SJCRH30 (cell line): ENCODE measurements at regions not wholly inside any gene's neighbourhood (a gene's known extent, or its start where the extent isn't known, plus 50 kb on each side); places are given as distances from the start of the nearest gene placed in this dataset.

Experiments used
- DNase-seq, 2 experiments: peaks; one replicate each; pipeline ENCODE4 v3.0.0-alpha.2; 2015 to 2020
- H3K27ac ChIP-seq: fragments of 250-450 bp; sonication (Bioruptor Pico); 2 replicates; pipeline ENCODE4 v1.5.1; 2020; ENCODE audit warnings: mild to moderate bottlenecking, moderate library complexity
- H3K27me3 ChIP-seq: fragments of 250-450 bp; sonication (Bioruptor Pico); 2 replicates; pipeline ENCODE4 v1.5.1; 2020; ENCODE audit warnings: mild to moderate bottlenecking, moderate library complexity
- H3K36me3 ChIP-seq: fragments of 250-450 bp; sonication (Bioruptor Pico); 2 replicates; pipeline ENCODE4 v1.5.1; 2020; ENCODE audit warnings: mild to moderate bottlenecking, moderate library complexity
- H3K4me1 ChIP-seq: fragments of 250-450 bp; sonication (Bioruptor Pico); 2 replicates; pipeline ENCODE4 v1.5.1; 2020; ENCODE audit warnings: mild to moderate bottlenecking, moderate library complexity
- H3K4me3 ChIP-seq: fragments of 250-450 bp; sonication (Bioruptor Pico); 2 replicates; pipeline ENCODE4 v1.5.1; 2020; ENCODE audit warnings: mild to moderate bottlenecking, moderate library complexity
- H3K9me3 ChIP-seq: fragments of 250-450 bp; sonication (Bioruptor Pico); replicated peaks from 2 replicates; pipeline ENCODE4 v1.5.1; 2020; ENCODE audit warnings: mild to moderate bottlenecking, moderate library complexity

DNA sequence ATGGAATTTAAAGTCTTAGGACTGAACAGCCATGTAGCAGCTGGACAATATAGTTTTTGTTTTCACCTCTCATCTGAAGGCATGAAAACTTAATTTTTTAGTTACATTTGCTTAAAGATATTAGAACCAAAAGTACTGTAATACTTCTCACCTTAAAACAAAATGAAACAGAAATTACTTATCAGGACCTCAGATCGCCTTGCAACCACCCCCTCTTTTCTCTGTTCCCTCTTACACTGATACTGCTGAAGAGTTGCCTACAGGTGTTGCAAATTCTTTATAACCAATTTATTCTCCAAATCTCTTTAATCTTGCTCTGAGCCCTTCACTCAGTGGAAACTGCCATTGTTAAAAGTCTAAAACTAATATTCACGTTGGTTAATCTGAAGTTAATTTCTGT, 145.0 kb downstream of the SPCS3 start:
- Histone ChIP-seq H3K4me1 (no peaks in the 10 kb centered on the region), H3K36me3 (no peaks in the 10 kb centered on the region), H3K27ac (no peak overlapping the region), H3K27me3 (no peaks in the 10 kb centered on the region), H3K4me3 (no peak overlapping the region), H3K9me3 (no peaks in the 10 kb centered on the region)
- no peak for DNase-seq

DNA sequence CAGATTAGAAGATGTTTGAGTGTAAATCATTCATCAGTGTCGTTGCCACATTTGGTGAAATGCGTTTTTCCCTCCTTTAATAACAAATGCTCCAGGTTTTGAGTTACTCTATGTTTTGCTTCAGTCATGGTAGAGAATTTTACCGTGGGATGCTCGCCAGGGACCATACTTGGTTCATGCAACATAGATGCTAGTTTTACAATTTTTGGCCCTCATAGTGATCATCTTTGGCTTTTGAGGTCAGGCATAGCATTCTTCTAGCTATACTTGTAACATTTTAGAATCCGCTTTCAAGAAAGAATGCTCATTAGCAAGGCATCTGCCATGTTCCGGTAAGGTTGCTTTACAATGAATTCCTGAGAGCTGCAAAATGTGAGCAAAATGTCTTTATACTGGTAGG, 147.2 kb downstream of the SPCS3 start:
- Histone ChIP-seq H3K4me1 (no peaks in the 10 kb centered on the region), H3K27ac (no peak overlapping the region), H3K9me3 (no peaks in the 10 kb centered on the region), H3K27me3 (no peaks in the 10 kb centered on the region), H3K4me3 (no peak overlapping the region), H3K36me3 (no peaks in the 10 kb centered on the region)
- no peak for DNase-seq

DNA sequence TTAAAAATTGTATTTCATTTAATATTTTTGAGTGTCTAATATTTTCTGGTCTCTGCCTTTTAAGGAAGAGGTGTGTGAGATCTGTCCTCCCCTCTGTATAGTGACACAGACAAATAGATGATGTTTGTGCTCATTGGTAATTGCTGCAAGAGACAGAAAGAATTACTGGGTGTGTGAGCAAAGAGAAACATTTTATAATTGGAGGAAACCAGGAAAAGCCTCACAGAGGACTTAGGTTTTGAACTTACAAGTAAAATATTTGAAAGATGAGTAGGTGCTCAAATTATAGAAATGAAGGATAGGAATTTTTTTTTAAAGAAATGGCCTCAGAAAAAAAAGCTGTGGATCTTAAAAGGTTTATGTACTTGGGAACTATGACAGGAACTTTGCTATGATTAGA, 149.8 kb downstream of the SPCS3 start:
- Histone ChIP-seq H3K4me3 (no peak overlapping the region), H3K27me3 (no peaks in the 10 kb centered on the region), H3K27ac (no peak overlapping the region), H3K36me3 (no peaks in the 10 kb centered on the region), H3K4me1 (no peaks in the 10 kb centered on the region), H3K9me3 (no peaks in the 10 kb centered on the region)
- no peak for DNase-seq

DNA sequence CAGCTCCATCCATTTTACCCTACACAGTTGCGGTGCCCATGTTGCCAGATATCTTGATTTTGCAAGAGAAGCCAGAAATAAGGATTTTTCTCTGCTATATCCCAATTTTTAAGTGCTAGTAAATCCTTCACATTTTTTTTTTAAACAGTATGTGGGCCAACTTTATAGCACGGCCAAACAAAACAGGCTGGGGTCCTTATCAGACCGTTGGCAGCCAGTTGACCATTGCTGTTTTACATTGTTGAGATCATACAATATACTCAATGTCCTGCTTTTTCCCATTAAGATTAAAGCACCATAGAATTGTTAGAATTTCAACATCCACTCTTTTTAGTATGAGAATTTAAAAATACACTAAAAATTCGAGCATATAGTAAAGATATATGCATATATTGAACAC, 150.9 kb downstream of the SPCS3 start:
- no peaks in the 10 kb centered on the region for H3K36me3 ChIP-seq
- H3K27me3 ChIP-seq, result no peaks in the 10 kb centered on the region
- H3K27ac ChIP-seq, result no peak overlapping the region
- DNase-seq, result no peak
- no peaks in the 10 kb centered on the region for H3K4me1 ChIP-seq
- H3K4me3 ChIP-seq, result no peak overlapping the region
- no peaks in the 10 kb centered on the region for H3K9me3 ChIP-seq

GRCh38 chr4:176475067-176475466, 155.3 kb downstream of the SPCS3 start:
- H3K9me3 ChIP-seq, result no peaks in the 10 kb centered on the region
- no peaks in the 10 kb centered on the region for H3K36me3 ChIP-seq
- H3K4me1 ChIP-seq, result no peaks in the 10 kb centered on the region
- no peak for DNase-seq
- H3K27ac ChIP-seq, result no peak overlapping the region
- H3K27me3 ChIP-seq, result no peaks in the 10 kb centered on the region
- H3K4me3 ChIP-seq, result no peak overlapping the region

GRCh38 chr4:176478076-176478475, 158.3 kb downstream of the SPCS3 start:
- H3K27me3 ChIP-seq, result no peaks in the 10 kb centered on the region
- H3K4me3 ChIP-seq, result no peak overlapping the region
- H3K9me3 ChIP-seq, result no peaks in the 10 kb centered on the region
- DNase-seq, result no peak
- no peaks in the 10 kb centered on the region for H3K36me3 ChIP-seq
- H3K27ac ChIP-seq, result no peak overlapping the region
- H3K4me1 ChIP-seq, result no peaks in the 10 kb centered on the region

DNA sequence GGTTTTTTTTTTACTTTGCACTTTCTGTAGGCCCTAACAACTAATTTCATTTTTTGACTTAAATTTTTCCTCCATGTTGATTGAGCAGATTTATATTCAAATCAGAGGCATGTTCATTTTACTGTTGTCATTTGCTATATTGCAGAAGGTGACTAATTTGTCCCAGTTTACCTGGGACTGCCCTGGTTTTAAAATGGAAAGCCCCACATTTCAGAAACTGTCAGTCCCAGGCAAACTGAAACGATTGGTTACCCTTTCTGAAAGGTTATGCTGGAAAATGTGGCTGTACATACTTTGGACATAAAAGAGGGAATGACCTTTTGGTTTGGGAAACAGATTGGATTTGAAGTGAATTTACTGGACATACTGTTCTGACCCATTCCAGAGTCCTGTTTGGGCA, 160.0 kb downstream of the SPCS3 start:
- Histone ChIP-seq H3K4me3 (no peak overlapping the region), H3K27ac (no peak overlapping the region), H3K9me3 (no peaks in the 10 kb centered on the region), H3K36me3 (no peaks in the 10 kb centered on the region), H3K27me3 (no peaks in the 10 kb centered on the region), H3K4me1 (no peaks in the 10 kb centered on the region)
- DNase-seq, result no peak

DNA sequence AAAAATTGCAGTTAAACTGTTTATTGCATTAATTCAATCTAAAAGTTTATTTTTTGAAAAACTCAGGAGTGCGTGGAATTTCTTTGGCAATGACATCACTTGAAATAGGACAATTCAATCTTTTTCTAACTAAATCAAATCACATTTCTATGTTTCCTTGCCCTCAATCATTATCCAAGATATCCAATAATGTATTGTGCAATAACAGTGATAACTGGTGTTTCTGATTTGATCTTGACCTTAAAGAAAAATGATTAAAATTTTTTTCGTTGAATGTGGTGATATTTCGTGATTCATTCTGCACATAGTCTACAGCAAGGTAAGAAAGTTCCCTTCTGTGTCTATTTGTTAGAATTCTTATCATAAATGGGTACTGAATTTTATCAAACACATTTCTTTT, 163.2 kb downstream of the SPCS3 start:
- H3K36me3 ChIP-seq, result no peaks in the 10 kb centered on the region
- DNase-seq, result no peak
- no peaks in the 10 kb centered on the region for H3K9me3 ChIP-seq
- H3K27me3 ChIP-seq, result no peaks in the 10 kb centered on the region
- no peak overlapping the region for H3K27ac ChIP-seq
- H3K4me1 ChIP-seq, result no peaks in the 10 kb centered on the region
- no peak overlapping the region for H3K4me3 ChIP-seq

GRCh38 chr4:176484301-176484984, 164.7 kb downstream of the SPCS3 start:
- no peak overlapping the region for H3K27ac ChIP-seq
- H3K4me1 ChIP-seq, result no peaks in the 10 kb centered on the region
- H3K27me3 ChIP-seq, result no peaks in the 10 kb centered on the region
- no peaks in the 10 kb centered on the region for H3K36me3 ChIP-seq
- no peak overlapping the region for H3K4me3 ChIP-seq
- no peak for DNase-seq
- no peaks in the 10 kb centered on the region for H3K9me3 ChIP-seq

DNA sequence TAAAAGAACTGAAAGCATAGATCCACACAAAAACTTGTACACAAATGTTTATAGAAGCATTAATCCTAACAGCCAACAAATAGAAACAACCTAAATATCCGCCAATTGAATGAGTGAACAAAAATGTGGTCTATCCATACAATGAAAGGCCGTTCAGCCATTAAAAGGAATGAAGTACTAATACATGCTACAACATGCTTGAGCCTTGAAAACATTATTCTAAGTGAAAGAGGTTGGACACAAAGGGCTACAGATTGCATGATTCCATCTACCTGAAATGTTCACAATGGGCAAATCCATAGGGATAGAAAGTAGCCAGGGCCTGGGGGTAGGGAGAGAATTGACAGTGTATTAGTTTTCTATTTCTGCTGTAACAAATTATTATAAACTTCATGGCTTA, 169.2 kb downstream of the SPCS3 start:
- H3K36me3 ChIP-seq, result no peaks in the 10 kb centered on the region
- no peaks in the 10 kb centered on the region for H3K9me3 ChIP-seq
- H3K4me1 ChIP-seq, result no peaks in the 10 kb centered on the region
- H3K27ac ChIP-seq, result no peak overlapping the region
- no peaks in the 10 kb centered on the region for H3K27me3 ChIP-seq
- H3K4me3 ChIP-seq, result no peak overlapping the region
- no peak for DNase-seq

DNA sequence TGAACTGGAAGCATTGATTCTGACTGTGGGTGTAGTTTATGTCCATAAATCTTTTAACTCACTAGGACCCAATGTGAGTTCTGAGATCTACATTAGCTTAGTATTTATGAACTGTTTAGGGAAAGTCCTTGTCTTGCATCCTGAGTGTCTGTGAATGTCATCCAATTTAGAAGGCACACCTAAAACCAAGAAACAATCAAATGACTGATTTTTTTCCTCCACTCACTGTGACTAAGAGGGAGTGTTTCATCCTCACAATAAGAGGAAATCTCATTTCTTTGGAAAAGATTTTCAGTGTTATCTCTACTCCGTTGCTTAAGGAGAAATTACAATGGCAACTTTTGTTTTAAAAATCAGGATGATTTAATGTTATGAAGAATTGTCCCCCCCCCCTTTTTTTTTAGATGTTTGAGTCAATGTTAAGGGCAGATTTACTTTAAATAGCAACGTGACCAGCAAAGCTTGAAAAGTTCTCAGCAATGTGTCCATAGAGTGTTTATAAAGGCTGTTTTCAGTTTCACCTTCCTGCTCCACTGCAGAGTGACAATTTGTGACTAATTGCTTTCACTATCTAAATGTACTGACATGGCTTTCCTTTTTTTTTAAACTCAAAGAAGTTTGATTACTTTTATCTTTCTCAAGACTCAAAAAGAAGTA, 173.0 kb downstream of the SPCS3 start:
- H3K4me3 ChIP-seq, result no peak overlapping the region

GRCh38 chr4:176498617-176499256, 179.0 kb downstream of the SPCS3 start:
- no peak for DNase-seq
- no peak overlapping the region for H3K4me3 ChIP-seq
- H3K4me1 ChIP-seq, result no peaks in the 10 kb centered on the region
- H3K27ac ChIP-seq, result no peak overlapping the region
- no peaks in the 10 kb centered on the region for H3K9me3 ChIP-seq
- no peaks in the 10 kb centered on the region for H3K36me3 ChIP-seq
- H3K27me3 ChIP-seq, result no peaks in the 10 kb centered on the region

More for the DNA sequence above, 173.0 kb downstream of the SPCS3 start:
- Histone ChIP-seq H3K9me3 (no peaks in the 10 kb centered on the region), H3K4me1 (no peaks in the 10 kb centered on the region), H3K27ac (no peak overlapping the region), H3K36me3 (no peaks in the 10 kb centered on the region), H3K27me3 (no peaks in the 10 kb centered on the region)
- DNase-seq, result no peak

- no peaks in the 10 kb centered on the region for H3K27me3 ChIP-seq
- no peaks in the 10 kb centered on the region for H3K4me1 ChIP-seq
- no peaks in the 10 kb centered on the region for H3K36me3 ChIP-seq
- no peaks in the 10 kb centered on the region for H3K9me3 ChIP-seq
- no peak overlapping the region for H3K4me3 ChIP-seq
- DNase-seq, result no peak
- no peak overlapping the region for H3K27ac ChIP-seq
These were observed 179.8 kb downstream of the SPCS3 start for GRCh38 chr4:176499518-176499917.

DNA sequence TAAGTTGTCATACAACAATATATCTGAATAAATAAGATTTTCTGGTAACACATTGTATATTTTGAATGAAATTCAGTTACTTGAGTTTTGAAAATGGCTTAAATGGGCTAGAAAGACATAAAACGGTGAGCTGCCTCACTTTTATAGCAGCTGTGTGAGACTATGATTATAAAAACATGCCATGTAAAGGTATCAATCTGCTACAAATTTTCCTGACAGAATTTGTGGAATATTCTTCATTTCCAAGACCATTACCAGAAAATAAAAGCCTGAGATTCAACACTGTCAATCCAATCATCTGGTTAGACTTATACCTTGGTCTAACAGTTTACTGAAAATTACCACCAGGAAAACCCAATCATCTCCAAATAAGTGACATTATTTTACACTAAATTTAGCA, 181.1 kb downstream of the SPCS3 start:
- no peaks in the 10 kb centered on the region for H3K4me1 ChIP-seq
- H3K36me3 ChIP-seq, result no peaks in the 10 kb centered on the region
- H3K27ac ChIP-seq, result no peak overlapping the region
- H3K9me3 ChIP-seq, result no peaks in the 10 kb centered on the region
- DNase-seq, result no peak
- H3K27me3 ChIP-seq, result no peaks in the 10 kb centered on the region
- H3K4me3 ChIP-seq, result no peak overlapping the region

- no peak overlapping the region for H3K4me3 ChIP-seq
- no peak for DNase-seq
These were observed 184.4 kb downstream of the SPCS3 start for GRCh38 chr4:176504118-176504517.

More at GRCh38 chr4:176504118-176504517, 184.4 kb downstream of the SPCS3 start:
- no peaks in the 10 kb centered on the region for H3K4me1 ChIP-seq
- H3K27ac ChIP-seq, result no peak overlapping the region
- H3K9me3 ChIP-seq, result no peaks in the 10 kb centered on the region
- no peaks in the 10 kb centered on the region for H3K27me3 ChIP-seq
- H3K36me3 ChIP-seq, result no peaks in the 10 kb centered on the region
